ENCODE measurements at regions not wholly inside any gene's neighbourhood (a gene's known extent, or its start where the extent isn't known, plus 50 kb on each side); places are given as distances from the start of the nearest gene placed in this dataset.

DNA sequence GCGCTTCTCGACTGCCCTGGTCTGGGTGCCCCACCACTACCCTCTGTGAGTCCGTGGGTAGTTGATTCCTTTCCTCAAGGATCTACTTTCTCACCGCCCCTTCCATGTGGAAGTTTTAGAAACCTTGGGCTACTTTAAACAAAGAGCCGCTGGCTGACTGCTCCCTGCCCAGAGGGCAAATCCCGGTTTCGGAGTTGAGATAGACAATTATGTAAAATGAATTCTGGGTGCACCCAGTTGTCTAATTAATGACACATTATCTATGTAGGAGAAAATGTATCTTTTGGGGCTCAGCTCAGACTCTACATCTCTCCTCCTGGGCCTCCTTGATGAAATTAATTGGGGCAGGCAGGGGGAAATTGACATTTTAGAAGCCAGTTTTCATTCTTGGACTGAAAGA, 305.4 kb downstream of the UQCRFS1 start:
- ChIA-PET POLR2A (no interaction called here), CTCF (interaction anchor here (0.6 to 1.4 kb wide), 2 partner anchors 9 to 356 kb away, joined by 3 to 5 read pairs; no protein-coding TSS in a partner anchor)
- H3K9me3 ChIP-seq (ENCODE audit: control insufficient read depth, insufficient read depth, low read depth, low read length), result no peaks in the 10 kb centered on the region; the same call in 1 of the 2 replicates
- no peak overlapping the region for H3K27ac ChIP-seq (ENCODE audit: extremely low read depth, low read depth, low read length)
- no peaks in the 10 kb centered on the region for H3K36me3 ChIP-seq (ENCODE audit: control insufficient read depth in 2 of 2, insufficient read depth in 1 of 2, low read length in 2 of 2)
- H3K4me3 ChIP-seq (ENCODE audit: low read depth, low read length), result no peak overlapping the region
- H3K4me1 ChIP-seq (ENCODE audit: control insufficient read depth, insufficient read depth, low read length), result no peaks in the 10 kb centered on the region
- TF ChIP-seq YY1 (tag by site-specific recombination; IDR thresholded peaks at IDR 0.05) (no peak), ZNF394 (tag by site-specific recombination; IDR thresholded peaks at IDR 0.05; ENCODE audit: borderline replicate concordance) (no peak), ZNF555 (tag by site-specific recombination; conservative IDR thresholded peaks at IDR 0.05) (no peak), ZNF664 (tag by site-specific recombination; IDR thresholded peaks at IDR 0.05) (no peak), ZNF366 (tag by site-specific recombination; conservative IDR thresholded peaks at IDR 0.05) (no peak), TRIM28 (IDR thresholded peaks at IDR 0.05; ENCODE audit: borderline replicate concordance, low read length) (no peak), ZNF837 (tag by site-specific recombination; IDR thresholded peaks at IDR 0.05) (no peak), ZNF626 (tag by site-specific recombination; IDR thresholded peaks at IDR 0.05) (no peak), ZNF175 (tag by site-specific recombination; IDR thresholded peaks at IDR 0.05) (no peak), ZNF530 (tag by site-specific recombination; IDR thresholded peaks at IDR 0.05; ENCODE audit: low read depth) (no peak), ZNF623 (tag by site-specific recombination; IDR thresholded peaks at IDR 0.05) (no peak)
- TF ChIP-seq, protein P1, sequence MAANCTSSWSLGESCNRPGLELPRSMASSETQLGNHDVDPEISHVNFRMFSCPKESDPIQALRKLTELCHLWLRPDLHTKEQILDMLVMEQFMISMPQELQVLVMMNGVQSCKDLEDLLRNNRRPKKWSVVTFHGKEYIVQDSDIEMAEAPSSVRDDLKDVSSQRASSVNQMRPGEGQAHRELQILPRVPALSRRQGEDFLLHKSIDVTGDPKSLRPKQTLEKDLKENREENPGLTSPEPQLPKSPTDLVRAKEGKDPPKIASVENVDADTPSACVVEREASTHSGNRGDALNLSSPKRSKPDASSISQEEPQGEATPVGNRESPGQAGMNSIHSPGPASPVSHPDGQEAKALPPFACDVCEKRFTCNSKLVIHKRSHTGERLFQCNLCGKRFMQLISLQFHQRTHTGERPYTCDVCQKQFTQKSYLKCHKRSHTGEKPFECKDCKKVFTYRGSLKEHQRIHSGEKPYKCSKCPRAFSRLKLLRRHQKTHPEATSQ (tag by site-specific recombination; IDR thresholded peaks at IDR 0.05), result no peak

DNA sequence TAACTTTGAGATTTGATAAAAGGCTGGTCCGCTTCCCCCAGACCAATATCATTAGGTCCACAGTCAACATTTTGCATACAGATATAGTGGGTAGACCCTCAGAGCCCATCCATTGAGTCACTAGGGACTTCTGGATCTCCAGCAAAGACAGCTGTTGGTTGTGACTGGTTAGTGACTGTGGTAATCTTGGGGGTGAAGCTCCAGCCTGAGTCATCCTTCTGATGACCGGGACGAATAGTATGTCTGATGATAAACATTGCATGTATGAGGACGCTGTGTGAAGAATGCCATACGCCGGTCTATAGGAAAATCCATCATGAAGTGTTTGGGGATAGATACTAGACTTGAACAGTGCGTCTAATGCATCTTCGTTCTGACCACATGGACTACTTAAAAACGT, 307.0 kb downstream of the UQCRFS1 start:
- Histone ChIP-seq H3K9me3 (ENCODE audit: control insufficient read depth, insufficient read depth, low read depth, low read length) (no peaks in the 10 kb centered on the region; the same call in 1 of the 2 replicates), H3K4me1 (ENCODE audit: control insufficient read depth, insufficient read depth, low read length) (no peaks in the 10 kb centered on the region), H3K36me3 (ENCODE audit: control insufficient read depth in 2 of 2, insufficient read depth in 1 of 2, low read length in 2 of 2) (no peaks in the 10 kb centered on the region), H3K27ac (ENCODE audit: extremely low read depth, low read depth, low read length) (no peak overlapping the region), H3K4me3 (ENCODE audit: low read depth, low read length) (no peak overlapping the region)
- TF ChIP-seq ZBTB8A (tag by site-specific recombination; IDR thresholded peaks at IDR 0.05), result no peak
- no peak for TF ChIP-seq ZSCAN23 (tag by site-specific recombination; IDR thresholded peaks at IDR 0.05)
- TF ChIP-seq ZFP37 (tag by site-specific recombination; IDR thresholded peaks at IDR 0.05), result no peak
- TF ChIP-seq, protein P2, sequence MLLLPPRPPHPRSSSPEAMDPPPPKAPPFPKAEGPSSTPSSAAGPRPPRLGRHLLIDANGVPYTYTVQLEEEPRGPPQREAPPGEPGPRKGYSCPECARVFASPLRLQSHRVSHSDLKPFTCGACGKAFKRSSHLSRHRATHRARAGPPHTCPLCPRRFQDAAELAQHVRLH (tag by site-specific recombination; IDR thresholded peaks at IDR 0.05), result no peak
- no peak for TF ChIP-seq ZNF292 (tag by site-specific recombination; IDR thresholded peaks at IDR 0.05; ENCODE audit: borderline replicate concordance, low read depth)
- TF ChIP-seq, protein P3, sequence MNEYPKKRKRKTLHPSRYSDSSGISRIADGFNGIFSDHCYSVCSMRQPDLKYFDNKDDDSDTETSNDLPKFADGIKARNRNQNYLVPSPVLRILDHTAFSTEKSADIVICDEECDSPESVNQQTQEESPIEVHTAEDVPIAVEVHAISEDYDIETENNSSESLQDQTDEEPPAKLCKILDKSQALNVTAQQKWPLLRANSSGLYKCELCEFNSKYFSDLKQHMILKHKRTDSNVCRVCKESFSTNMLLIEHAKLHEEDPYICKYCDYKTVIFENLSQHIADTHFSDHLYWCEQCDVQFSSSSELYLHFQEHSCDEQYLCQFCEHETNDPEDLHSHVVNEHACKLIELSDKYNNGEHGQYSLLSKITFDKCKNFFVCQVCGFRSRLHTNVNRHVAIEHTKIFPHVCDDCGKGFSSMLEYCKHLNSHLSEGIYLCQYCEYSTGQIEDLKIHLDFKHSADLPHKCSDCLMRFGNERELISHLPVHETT (tag by site-specific recombination; IDR thresholded peaks at IDR 0.05), result no peak
- TF ChIP-seq, protein P4, sequence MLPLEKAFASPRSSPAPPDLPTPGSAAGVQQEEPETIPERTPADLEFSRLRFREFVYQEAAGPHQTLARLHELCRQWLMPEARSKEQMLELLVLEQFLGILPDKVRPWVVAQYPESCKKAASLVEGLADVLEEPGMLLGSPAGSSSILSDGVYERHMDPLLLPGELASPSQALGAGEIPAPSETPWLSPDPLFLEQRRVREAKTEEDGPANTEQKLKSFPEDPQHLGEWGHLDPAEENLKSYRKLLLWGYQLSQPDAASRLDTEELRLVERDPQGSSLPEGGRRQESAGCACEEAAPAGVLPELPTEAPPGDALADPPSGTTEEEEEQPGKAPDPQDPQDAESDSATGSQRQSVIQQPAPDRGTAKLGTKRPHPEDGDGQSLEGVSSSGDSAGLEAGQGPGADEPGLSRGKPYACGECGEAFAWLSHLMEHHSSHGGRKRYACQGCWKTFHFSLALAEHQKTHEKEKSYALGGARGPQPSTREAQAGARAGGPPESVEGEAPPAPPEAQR (tag by site-specific recombination; IDR thresholded peaks at IDR 0.05), result no peak
- CTCF ChIA-PET, result interaction anchor here (0.6 to 1.4 kb wide), 6 partner anchors 27 to 357 kb away, joined by 3 to 5 read pairs (median 3); no protein-coding TSS in a partner anchor
- POLR2A ChIA-PET, result no interaction called here

DNA sequence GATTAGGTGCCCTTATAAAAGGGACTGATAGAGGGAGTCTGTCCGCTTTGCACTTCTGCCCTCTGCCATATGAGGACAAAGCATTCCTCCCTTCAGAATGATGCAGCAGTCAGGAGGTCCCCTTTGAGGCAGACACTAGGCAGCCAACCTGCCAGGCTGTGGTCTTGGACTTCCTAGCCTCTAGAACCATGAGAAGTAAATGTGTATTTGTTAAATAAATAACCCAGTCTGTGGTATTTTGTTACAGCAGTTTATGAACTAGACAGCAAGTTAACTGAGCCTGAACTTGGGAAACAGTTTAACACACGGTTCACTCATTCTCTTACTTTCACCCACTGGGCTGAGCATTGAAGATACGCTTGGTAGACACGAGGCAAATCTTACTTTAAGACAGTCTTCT, 313.2 kb downstream of the UQCRFS1 start:
- Histone ChIP-seq H3K4me3 (ENCODE audit: low read depth, low read length) (no peak overlapping the region), H3K36me3 (ENCODE audit: control insufficient read depth in 2 of 2, insufficient read depth in 1 of 2, low read length in 2 of 2) (no peaks in the 10 kb centered on the region), H3K9me3 (ENCODE audit: control insufficient read depth, insufficient read depth, low read depth, low read length) (no peaks in the 10 kb centered on the region; the same call in none of the 2 replicates), H3K27ac (ENCODE audit: extremely low read depth, low read depth, low read length) (no peak overlapping the region), H3K4me1 (ENCODE audit: control insufficient read depth, insufficient read depth, low read length) (no peaks in the 10 kb centered on the region)
- ChIA-PET CTCF (no interaction called here), POLR2A (no interaction called here)
- TF ChIP-seq ZNF341 (tag by site-specific recombination; IDR thresholded peaks at IDR 0.05; ENCODE audit: low read depth) (no peak), ZNF624 (tag by site-specific recombination; IDR thresholded peaks at IDR 0.05) (no peak), ZNF169 (tag by site-specific recombination; IDR thresholded peaks at IDR 0.05) (no peak), ZNF473 (tag by site-specific recombination; IDR thresholded peaks at IDR 0.05) (no peak), ZEB2 (tag by site-specific recombination; IDR thresholded peaks at IDR 0.05) (no peak)
- TF ChIP-seq, protein P5, sequence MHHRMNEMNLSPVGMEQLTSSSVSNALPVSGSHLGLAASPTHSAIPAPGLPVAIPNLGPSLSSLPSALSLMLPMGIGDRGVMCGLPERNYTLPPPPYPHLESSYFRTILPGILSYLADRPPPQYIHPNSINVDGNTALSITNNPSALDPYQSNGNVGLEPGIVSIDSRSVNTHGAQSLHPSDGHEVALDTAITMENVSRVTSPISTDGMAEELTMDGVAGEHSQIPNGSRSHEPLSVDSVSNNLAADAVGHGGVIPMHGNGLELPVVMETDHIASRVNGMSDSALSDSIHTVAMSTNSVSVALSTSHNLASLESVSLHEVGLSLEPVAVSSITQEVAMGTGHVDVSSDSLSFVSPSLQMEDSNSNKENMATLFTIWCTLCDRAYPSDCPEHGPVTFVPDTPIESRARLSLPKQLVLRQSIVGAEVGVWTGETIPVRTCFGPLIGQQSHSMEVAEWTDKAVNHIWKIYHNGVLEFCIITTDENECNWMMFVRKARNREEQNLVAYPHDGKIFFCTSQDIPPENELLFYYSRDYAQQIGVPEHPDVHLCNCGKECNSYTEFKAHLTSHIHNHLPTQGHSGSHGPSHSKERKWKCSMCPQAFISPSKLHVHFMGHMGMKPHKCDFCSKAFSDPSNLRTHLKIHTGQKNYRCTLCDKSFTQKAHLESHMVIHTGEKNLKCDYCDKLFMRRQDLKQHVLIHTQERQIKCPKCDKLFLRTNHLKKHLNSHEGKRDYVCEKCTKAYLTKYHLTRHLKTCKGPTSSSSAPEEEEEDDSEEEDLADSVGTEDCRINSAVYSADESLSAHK (tag by site-specific recombination; IDR thresholded peaks at IDR 0.05), result no peak
